ENCODE measurements at regions not wholly inside any gene's neighbourhood (a gene's known extent, or its start where the extent isn't known, plus 50 kb on each side); places are given as distances from the start of the nearest gene placed in this dataset.

GRCh38 chr5:148912146-148912545 is 85.7 kb downstream of the ADRB2 start:
- Mint-ChIP-seq H3K9me3 (no peaks in the 10 kb centered on the region), H3K4me1 (peaks cover 26 to 49% of the 10 kb centered on the region in 2 donors), H3K27me3 (ENCODE audit: low read depth in 2 of 2) (no peaks in the 10 kb centered on the region), H3K27ac (no peak overlapping the region), H3K4me3 (no peak overlapping the region), H3K36me3 (no peaks in the 10 kb centered on the region)
- TF ChIP-seq CTCF (IDR thresholded peaks at IDR 0.05), result no peak
- Histone ChIP-seq H3K27me3 (ENCODE audit: control insufficient read depth, insufficient read depth, low read length) (no peaks in the 10 kb centered on the region), H3K36me3 (ENCODE audit: control insufficient read depth, insufficient read depth, low read length) (no peaks in the 10 kb centered on the region), H3K4me3 (ENCODE audit: low read length) (no peak overlapping the region), H3K9me3 (ENCODE audit: control insufficient read depth, insufficient read depth, low read length) (no peaks in the 10 kb centered on the region), H3K27ac (ENCODE audit: low read length) (no peak overlapping the region), H3K4me1 (ENCODE audit: control insufficient read depth, insufficient read depth, low read length) (peaks cover 19% of the 10 kb centered on the region)
- intact Hi-C loops (cut with micrococcal nuclease), result no loop called here
- WGBS (ENCODE audit: insufficient coverage), result 88% methylated on average over 1 of the region's 1 CpG
- ATAC-seq (no peak), DNase-seq (no peak)

- 95% methylated on average over 9 of the region's 9 CpGs for WGBS (ENCODE audit: insufficient coverage)
- intact Hi-C loops (cut with micrococcal nuclease), result no loop called here
- peaks cover 19% of the 10 kb centered on the region for H3K4me1 ChIP-seq (ENCODE audit: control insufficient read depth, insufficient read depth, low read length)
These were observed 86.4 kb downstream of the ADRB2 start for GRCh38 chr5:148912714-148913398.

GRCh38 chr5:148913493-148913892 is 87.1 kb downstream of the ADRB2 start:
- peaks cover 0 to 3% of the 10 kb centered on the region in 2 donors for H3K27me3 Mint-ChIP-seq (ENCODE audit: low read depth in 2 of 2)
- peaks cover 26 to 46% of the 10 kb centered on the region in 2 donors for H3K4me1 Mint-ChIP-seq
- Histone ChIP-seq H3K9me3 (ENCODE audit: control insufficient read depth, insufficient read depth, low read length) (no peaks in the 10 kb centered on the region), H3K4me1 (ENCODE audit: control insufficient read depth, insufficient read depth, low read length) (peaks cover 19% of the 10 kb centered on the region), H3K4me3 (ENCODE audit: low read length) (no peak overlapping the region), H3K27ac (ENCODE audit: low read length) (no peak overlapping the region), H3K27me3 (ENCODE audit: control insufficient read depth, insufficient read depth, low read length) (no peaks in the 10 kb centered on the region), H3K36me3 (ENCODE audit: control insufficient read depth, insufficient read depth, low read length) (no peaks in the 10 kb centered on the region)
- no peak for TF ChIP-seq CTCF (IDR thresholded peaks at IDR 0.05)
- H3K27ac Mint-ChIP-seq, result no peak overlapping the region
- DNase-seq (no peak), ATAC-seq (no peak)
- 88% methylated on average over 5 of the region's 6 CpGs for WGBS (ENCODE audit: insufficient coverage)
- no peak overlapping the region for H3K4me3 Mint-ChIP-seq
- no peaks in the 10 kb centered on the region for H3K9me3 Mint-ChIP-seq
- intact Hi-C loops (cut with micrococcal nuclease), result no loop called here
- no peaks in the 10 kb centered on the region for H3K36me3 Mint-ChIP-seq

More at GRCh38 chr5:148912714-148913398, 86.4 kb downstream of the ADRB2 start:
- Histone ChIP-seq H3K4me3 (ENCODE audit: low read length) (no peak overlapping the region), H3K27ac (ENCODE audit: low read length) (no peak overlapping the region), H3K9me3 (ENCODE audit: control insufficient read depth, insufficient read depth, low read length) (no peaks in the 10 kb centered on the region), H3K36me3 (ENCODE audit: control insufficient read depth, insufficient read depth, low read length) (no peaks in the 10 kb centered on the region), H3K27me3 (ENCODE audit: control insufficient read depth, insufficient read depth, low read length) (no peaks in the 10 kb centered on the region)
- Mint-ChIP-seq H3K4me3 (no peak overlapping the region), H3K27me3 (ENCODE audit: low read depth in 2 of 2) (peaks cover 0 to 3% of the 10 kb centered on the region in 2 donors), H3K27ac (no peak overlapping the region), H3K4me1 (peaks cover 26 to 46% of the 10 kb centered on the region in 2 donors), H3K9me3 (no peaks in the 10 kb centered on the region), H3K36me3 (no peaks in the 10 kb centered on the region)
- no peak for TF ChIP-seq CTCF (IDR thresholded peaks at IDR 0.05)
- no peak for ATAC-seq
- no peak for DNase-seq

- Mint-ChIP-seq H3K4me3 (no peak overlapping the region), H3K27me3 (ENCODE audit: low read depth in 2 of 2) (peaks cover 0 to 3% of the 10 kb centered on the region in 2 donors), H3K27ac (no peak overlapping the region), H3K36me3 (no peaks in the 10 kb centered on the region), H3K4me1 (peaks cover 26 to 46% of the 10 kb centered on the region in 2 donors), H3K9me3 (no peaks in the 10 kb centered on the region)
- no peak for TF ChIP-seq CTCF (IDR thresholded peaks at IDR 0.05)
- DNase-seq, result no peak
- no peaks in the 10 kb centered on the region for H3K27me3 ChIP-seq (ENCODE audit: control insufficient read depth, insufficient read depth, low read length)
- H3K4me3 ChIP-seq (ENCODE audit: low read length), result no peak overlapping the region
- ATAC-seq, result no peak
- intact Hi-C loops (cut with micrococcal nuclease), result no loop called here
- H3K36me3 ChIP-seq (ENCODE audit: control insufficient read depth, insufficient read depth, low read length), result no peaks in the 10 kb centered on the region
- H3K27ac ChIP-seq (ENCODE audit: low read length), result no peak overlapping the region
- 56% methylated on average over 1 of the region's 2 CpGs for WGBS (ENCODE audit: insufficient coverage)
- H3K4me1 ChIP-seq (ENCODE audit: control insufficient read depth, insufficient read depth, low read length), result peaks cover 19% of the 10 kb centered on the region
- H3K9me3 ChIP-seq (ENCODE audit: control insufficient read depth, insufficient read depth, low read length), result no peaks in the 10 kb centered on the region
These were observed 87.6 kb downstream of the ADRB2 start for GRCh38 chr5:148913985-148914431.
